HG03571 (cell line): ENCODE measurements at regions not wholly inside any gene's neighbourhood (a gene's known extent, or its start where the extent isn't known, plus 50 kb on each side); places are given as distances from the start of the nearest gene placed in this dataset.
"Not testable (repeated sequence)": the region's sequence is repeated elsewhere in the genome, so short reads cannot be mapped to it uniquely, and the experiment has no call there.

Experiments used
- ATAC-seq: cut with Tn5 transposase; IDR thresholded peaks from one replicate; pipeline ENCODE4 v1.9.1; 2021; ENCODE audit not compliant: unreplicated experiment

- ATAC-seq: no peak
These were observed 196.5 kb upstream of the STK26 start for GRCh38 chrX:131826572-131826971.

GRCh38 chrX:131827935-131828334 is 195.2 kb upstream of the STK26 start:
- peak; percentile 46 for ATAC-seq

- ATAC-seq: no peak
These were observed 194.6 kb upstream of the STK26 start for GRCh38 chrX:131828482-131828881.

- ATAC-seq: peak; percentile 79
These were observed 192.5 kb upstream of the STK26 start for GRCh38 chrX:131830400-131831184.

- ATAC-seq: no peak
These were observed 191.9 kb upstream of the STK26 start for GRCh38 chrX:131831185-131831520.

GRCh38 chrX:131836161-131836560 is 186.9 kb upstream of the STK26 start:
- ATAC-seq: no peak

- no peak for ATAC-seq
These were observed 185.8 kb upstream of the STK26 start for GRCh38 chrX:131837325-131837724.

- no peak for ATAC-seq
These were observed 182.2 kb upstream of the STK26 start for GRCh38 chrX:131840799-131841495.

- ATAC-seq: no peak
These were observed 181.3 kb upstream of the STK26 start for GRCh38 chrX:131841496-131842437.

GRCh38 chrX:131843987-131844386 is 179.1 kb upstream of the STK26 start:
- ATAC-seq: no peak

GRCh38 chrX:131845201-131845600 is 177.9 kb upstream of the STK26 start:
- no peak for ATAC-seq

GRCh38 chrX:131845771-131846170 is 177.3 kb upstream of the STK26 start:
- ATAC-seq: no peak

GRCh38 chrX:131850964-131851363 is 172.1 kb upstream of the STK26 start:
- ATAC-seq: not testable (repeated sequence)

- no peak for ATAC-seq
These were observed 169.7 kb upstream of the STK26 start for GRCh38 chrX:131853440-131853839.

- ATAC-seq: no peak
These were observed 168.5 kb upstream of the STK26 start for GRCh38 chrX:131854581-131854980.

- no peak for ATAC-seq
These were observed 161.9 kb upstream of the STK26 start for GRCh38 chrX:131861088-131861787.

GRCh38 chrX:131862321-131862720 is 160.8 kb upstream of the STK26 start:
- no peak for ATAC-seq

GRCh38 chrX:131869182-131869581 is 153.9 kb upstream of the STK26 start:
- ATAC-seq: no peak

- no peak for ATAC-seq
These were observed 148.8 kb upstream of the STK26 start for GRCh38 chrX:131874300-131874699.

GRCh38 chrX:131875827-131876226 is 147.3 kb upstream of the STK26 start:
- not testable (repeated sequence) for ATAC-seq

GRCh38 chrX:131881194-131881593 is 141.9 kb upstream of the STK26 start:
- ATAC-seq: no peak
